GM12878 (cell line): ENCODE measurements at regions not wholly inside any gene's neighbourhood (a gene's known extent, or its start where the extent isn't known, plus 50 kb on each side); places are given as distances from the start of the nearest gene placed in this dataset.

Experiments used
- ATAC-seq: fragments of 200-7000 bp; cut with Tn5 transposase; 3 replicates; pipeline ENCODE4 v1.9.1; 2020; ENCODE audit warnings: mild to moderate bottlenecking, moderate library complexity
- BruUV-seq: library from RNA; stranded (reverse); fragments of 400-500 nt; replicated peaks from 2 replicates; lab custom pipeline; 2021; lab: Mats Ljungman, UMichigan
- CTCF ChIA-PET: fragments of 300-600 bp; sonication (Branson Sonifier 250); formaldehyde crosslinking; extraction: SDS; loops from one replicate; lab custom pipeline; 2021; ENCODE audit warnings: inconsistent platforms; lab: Yijun Ruan, JAX
- POLR2A ChIA-PET: fragments of 350-600 bp; formaldehyde crosslinking; extraction: SDS; loops from one replicate; lab custom pipeline; 2021; ENCODE audit warnings: inconsistent platforms; lab: Charles Lee
- RAD21 ChIA-PET: fragments of 300-600 bp; sonication (Branson Sonifier 250); formaldehyde crosslinking; loops from one replicate; lab custom pipeline; 2023; ENCODE audit warnings: antibody characterized with exemption; ENCODE audit not compliant: unreplicated experiment; lab: Charles Lee
- SMC1A ChIA-PET: fragments of 300-600 bp; sonication (Branson Sonifier 250); formaldehyde crosslinking; loops from one replicate; lab custom pipeline; 2023; ENCODE audit not compliant: unreplicated experiment, uncharacterized antibody; lab: Charles Lee
- DNase-seq: peaks from one replicate; pipeline ENCODE4 v3.0.0-alpha.2; 2011; ENCODE audit warnings: low read depth, low spot score
- FAIRE-seq: peaks from 3 replicates; lab custom pipeline; 2011; peaks lifted over from hg19 to GRCh38; lab: Jason Lieb, UNC
- H2AFZ ChIP-seq: 2 replicates; pipeline ENCODE4 v1.6.0; 2011; ENCODE audit warnings: low read depth, low read length, control low read depth; ENCODE audit not compliant: control insufficient read depth
- H3K27ac ChIP-seq: 2 replicates; pipeline ENCODE4 v1.5.1; 2011; ENCODE audit warnings: control low read depth; ENCODE audit not compliant: control insufficient read depth, insufficient read depth
- H3K27me3 ChIP-seq, 2 experiments: replicated peaks in 1 of 2; 2 replicates each; pipeline versions ENCODE4 v1.6.0 to v1.6.1; 2011; ENCODE audit warnings: low read length in 1 of 2; ENCODE audit not compliant: control insufficient read depth in 2 of 2, insufficient read depth in 2 of 2
- H3K36me3 ChIP-seq, 2 experiments: 2 replicates each; pipeline ENCODE4 v1.5.1; 2011; ENCODE audit warnings: low read length in 1 of 2; ENCODE audit not compliant: control insufficient read depth in 2 of 2, insufficient read depth in 2 of 2
- H3K4me1 ChIP-seq: 2 replicates; pipeline ENCODE4 v1.6.1; 2011; ENCODE audit warnings: mild to moderate bottlenecking, low read length, moderate library complexity, mixed read lengths; ENCODE audit not compliant: control insufficient read depth, insufficient read depth
- H3K4me2 ChIP-seq: 2 replicates; pipeline ENCODE4 v1.6.0; 2011; ENCODE audit warnings: control low read depth; ENCODE audit not compliant: control insufficient read depth, insufficient read depth
- H3K4me3 ChIP-seq: fragments of 200-600 bp; sonication (generic); 2 replicates; pipeline ENCODE4 v1.5.1; 2016
- H3K79me2 ChIP-seq: 2 replicates; pipeline ENCODE4 v1.6.0; 2011; ENCODE audit warnings: low read length; ENCODE audit not compliant: control insufficient read depth, insufficient read depth
- H3K9ac ChIP-seq: 2 replicates; pipeline ENCODE4 v1.8.0; 2011; ENCODE audit warnings: low read length, control low read depth, mixed read lengths; ENCODE audit not compliant: control insufficient read depth, insufficient read depth
- H3K9me3 ChIP-seq: replicated peaks from 3 replicates; pipeline ENCODE4 v1.5.1; 2011; ENCODE audit warnings: mild to moderate bottlenecking, low read length; ENCODE audit not compliant: control insufficient read depth, insufficient read depth
- H4K20me1 ChIP-seq: 2 replicates; pipeline ENCODE4 v1.6.0; 2011; ENCODE audit not compliant: control insufficient read depth, insufficient read depth
- CREB1 ChIP-seq: IDR thresholded peaks from 2 replicates; pipeline ENCODE4 v1.6.1; 2012; ENCODE audit warnings: low read depth, mild to moderate bottlenecking, inconsistent platforms
- DPF2 ChIP-seq: fragments of 450-650 bp; IDR thresholded peaks from 2 replicates; pipeline ENCODE4 v1.6.1; 2017; ENCODE audit warnings: mild to moderate bottlenecking
- FOXM1 ChIP-seq: IDR thresholded peaks from 2 replicates; pipeline ENCODE4 v1.6.1; 2012; ENCODE audit warnings: low read depth, mild to moderate bottlenecking, inconsistent platforms, low read length, moderate library complexity
- HCFC1 ChIP-seq: fragments of 150-350 bp; IDR thresholded peaks from 2 replicates; pipeline ENCODE4 v1.6.1; 2014; ENCODE audit warnings: low read length
- IKZF1 ChIP-seq: fragments of 450-650 bp; conservative IDR thresholded peaks from 2 replicates; pipeline ENCODE4 v1.6.1; 2017; ENCODE audit warnings: antibody characterized with exemption, mild to moderate bottlenecking
- IKZF2 ChIP-seq, 2 experiments: fragments of 450-650 bp; IDR thresholded peaks; 2 replicates each; pipeline ENCODE4 v1.6.1; 2017; ENCODE audit warnings: mild to moderate bottlenecking in 2 of 2, moderate library complexity in 2 of 2
- IRF3 ChIP-seq: fragments of 450-650 bp; IDR thresholded peaks from 2 replicates; pipeline ENCODE4 v1.6.1; 2014; ENCODE audit warnings: mild to moderate bottlenecking
- POLR2AphosphoS5 ChIP-seq: IDR thresholded peaks from 2 replicates; pipeline ENCODE4 v1.6.1; 2011; ENCODE audit warnings: mild to moderate bottlenecking, low read length, inconsistent platforms
- PRDM15 ChIP-seq: fragments of 450-650 bp; formaldehyde crosslinking; IDR thresholded peaks from 2 replicates; pipeline ENCODE4 v1.4.0; 2020; ENCODE audit warnings: mild to moderate bottlenecking, moderate library complexity
- RB1 ChIP-seq: fragments of 450-650 bp; formaldehyde crosslinking; IDR thresholded peaks from 2 replicates; pipeline ENCODE4 v1.6.1; 2017; ENCODE audit warnings: mild to moderate bottlenecking, borderline replicate concordance
- RFX5 ChIP-seq: IDR thresholded peaks from 2 replicates; pipeline ENCODE4 v1.6.1; 2011; ENCODE audit warnings: low read depth, low read length, improper control_type of control experiment
- SMAD1 ChIP-seq: fragments of 450-650 bp; IDR thresholded peaks from 2 replicates; pipeline ENCODE4 v1.6.1; 2018; ENCODE audit warnings: mild to moderate bottlenecking, low read depth; ENCODE audit not compliant: partially characterized antibody
- SMARCA5 ChIP-seq: fragments of 450-650 bp; IDR thresholded peaks from 2 replicates; pipeline ENCODE4 v1.6.1; 2017; ENCODE audit warnings: mild to moderate bottlenecking
- SRF ChIP-seq, 2 experiments: IDR thresholded peaks; 2 replicates each; pipeline ENCODE4 v1.6.1; 2011; ENCODE audit warnings: low read depth in 2 of 2, low read length in 2 of 2, mild to moderate bottlenecking in 1 of 2, moderate library complexity in 1 of 2
- TCF12 ChIP-seq: IDR thresholded peaks from 2 replicates; pipeline ENCODE4 v1.6.1; 2011; ENCODE audit warnings: low read depth, mild to moderate bottlenecking, low read length
- ZBED1 ChIP-seq: IDR thresholded peaks from 2 replicates; pipeline ENCODE4 v1.6.1; 2016; ENCODE audit warnings: borderline replicate concordance
- ZBTB4 ChIP-seq: fragments of 450-650 bp; formaldehyde crosslinking; IDR thresholded peaks from 2 replicates; pipeline ENCODE4 v1.4.0; 2022; ENCODE audit warnings: mild to moderate bottlenecking, moderate library complexity
- ZNF384 ChIP-seq: IDR thresholded peaks from 2 replicates; pipeline ENCODE4 v1.6.1; 2012; ENCODE audit warnings: low read depth, mild to moderate bottlenecking, low read length, improper control_type of control experiment, borderline replicate concordance
- ZNF622 ChIP-seq: fragments of 450-650 bp; IDR thresholded peaks from 2 replicates; pipeline ENCODE4 v1.6.1; 2017; ENCODE audit warnings: mild to moderate bottlenecking, inconsistent platforms
- ZSCAN29 ChIP-seq: fragments of 450-650 bp; IDR thresholded peaks from 2 replicates; pipeline ENCODE4 v1.6.1; 2017; ENCODE audit warnings: mild to moderate bottlenecking, moderate library complexity
- WGBS: methylation state at CpG from one replicate; pipeline ENCODE4 v1.1.6; 2016; ENCODE audit warnings: low lambda C conversion rate; ENCODE audit not compliant: insufficient replicate concordance, insufficient coverage; ENCODE audit errors: missing lambda C conversion rate; 5-methylcytosine and 5-hydroxymethylcytosine counted together
- in situ Hi-C: fragments of 300-500 bp; cut with MboI; formaldehyde crosslinking; loops from 9 replicates; pipeline ENCODE4 v1.14.3; 2018; ENCODE audit warnings: mixed read lengths
- intact Hi-C: fragments of 100-400 bp; cut with micrococcal nuclease; formaldehyde crosslinking; loops from one replicate; pipeline ENCODE4 v1.14.2; 2022; ENCODE audit not compliant: unreplicated experiment

DNA sequence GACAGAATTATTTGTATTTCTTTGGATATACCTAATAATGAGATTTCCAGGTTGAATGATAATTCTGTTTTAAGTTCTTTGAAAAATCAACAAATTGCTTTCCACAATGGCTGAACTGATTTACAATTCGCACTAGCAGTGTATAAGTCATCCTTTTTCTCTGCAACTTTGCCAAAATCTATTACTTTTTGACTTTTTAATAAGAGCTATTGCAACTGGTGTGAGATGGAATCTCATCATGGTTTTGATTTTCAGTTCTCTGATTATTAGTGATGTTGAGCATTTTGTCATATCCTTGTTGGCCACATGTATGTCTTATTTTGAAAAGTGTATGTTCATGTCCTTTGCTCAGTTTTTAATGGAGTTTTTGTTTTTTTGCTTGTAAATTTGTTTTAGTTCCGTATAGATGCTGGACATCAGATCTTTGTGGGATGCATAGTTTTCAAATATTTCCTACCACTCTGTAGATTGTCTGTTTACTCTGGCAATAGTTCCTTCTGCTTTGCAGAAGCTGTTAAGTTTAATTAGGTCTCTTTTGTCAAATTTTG lies 409.8 kb upstream of the CITED2 start:
- H4K20me1 ChIP-seq = no peaks in the 10 kb centered on the region
- in situ Hi-C loops (no loop called here), intact Hi-C loops (no loop called here)
- no peak overlapping the region for H3K4me3 ChIP-seq
- TF ChIP-seq DPF2 (no peak), CREB1 (no peak), IRF3 (no peak), SRF (IDR thresholded peaks at IDR 0.05; ENCODE audit: low read depth in 2 of 2, low read length in 2 of 2) (no peak), FOXM1 (no peak), POLR2AphosphoS5 (no peak), PRDM15 (CRISPR knock-in tag) (no peak), ZSCAN29 (no peak), RB1 (no peak), TCF12 (no peak), IKZF1 (no peak), ZNF384 (no peak), SMAD1 (no peak), IKZF2 (IDR thresholded peaks at IDR 0.05) (no peak), RFX5 (no peak), ZBED1 (no peak), ZNF622 (no peak), ZBTB4 (no peak), HCFC1 (no peak), SMARCA5 (no peak)
- H3K4me2 ChIP-seq = no peak overlapping the region
- H3K36me3 ChIP-seq = no peaks in the 10 kb centered on the region
- H3K9ac ChIP-seq = no peak overlapping the region
- no peaks in the 10 kb centered on the region for H3K4me1 ChIP-seq
- no TSS peak for BruUV-seq
- no peaks in the 10 kb centered on the region; the same call in 1 of the 3 replicates for H3K9me3 ChIP-seq
- no peaks in the 10 kb centered on the region for H3K79me2 ChIP-seq
- CTCF ChIA-PET = no interaction called here
- H2AFZ ChIP-seq = no peak overlapping the region
- no peak for FAIRE-seq
- WGBS = 42% methylated on average over 2 of the region's 2 CpGs
- H3K27me3 ChIP-seq = no peaks in the 10 kb centered on the region
- SMC1A ChIA-PET = interaction anchor here (1.5 kb wide), 1 partner anchor 11 kb away, joined by 3 read pairs; no protein-coding TSS in a partner anchor
- RAD21 ChIA-PET = no interaction called here
- no peak overlapping the region for H3K27ac ChIP-seq
- no peak for DNase-seq
- POLR2A ChIA-PET = no interaction called here
- ATAC-seq = no peak
